GM12878 (cell line): ENCODE measurements at regions not wholly inside any gene's neighbourhood (a gene's known extent, or its start where the extent isn't known, plus 50 kb on each side); places are given as distances from the start of the nearest gene placed in this dataset.

Experiments
- CREM ChIP-seq: IDR thresholded peaks from 2 replicates; pipeline ENCODE4 v1.6.1; 2014; ENCODE audit warnings: antibody characterized with exemption, low read depth
- CTCF ChIP-seq, 3 experiments: IDR thresholded peaks in 2 of 3; conservative IDR thresholded peaks in 1 of 3; 2 replicates each; pipeline ENCODE4 v1.5.1; 2011; ENCODE audit warnings: low read depth in 3 of 3, low read length in 3 of 3, mild to moderate bottlenecking in 3 of 3, control low read depth in 2 of 3, moderate library complexity in 2 of 3, inconsistent platforms in 1 of 3, mixed read lengths in 1 of 3; ENCODE audit not compliant: control insufficient read depth in 2 of 3, insufficient read depth in 1 of 3; ENCODE audit errors: extremely low read depth in 1 of 3
- DPF2 ChIP-seq: fragments of 450-650 bp; IDR thresholded peaks from 2 replicates; pipeline ENCODE4 v1.6.1; 2017; ENCODE audit warnings: mild to moderate bottlenecking
- EZH2 ChIP-seq: IDR thresholded peaks from 2 replicates; pipeline ENCODE4 v1.6.1; 2012; ENCODE audit warnings: low read depth, mild to moderate bottlenecking, control low read depth, inconsistent platforms, low read length, borderline replicate concordance; ENCODE audit not compliant: control insufficient read depth
- FOXK2 ChIP-seq: fragments of 450-650 bp; IDR thresholded peaks from 2 replicates; pipeline ENCODE4 v1.6.1; 2017; ENCODE audit warnings: mild to moderate bottlenecking, moderate library complexity
- POLR2AphosphoS2 ChIP-seq: IDR thresholded peaks from 2 replicates; pipeline ENCODE4 v1.6.1; 2011; ENCODE audit warnings: low read depth, mild to moderate bottlenecking, low read length, improper control_type of control experiment, moderate library complexity
- REST ChIP-seq: IDR thresholded peaks from 2 replicates; pipeline ENCODE4 v1.6.1; 2012; ENCODE audit warnings: mild to moderate bottlenecking, low read depth, low read length
- USF2 ChIP-seq: IDR thresholded peaks from 2 replicates; pipeline ENCODE4 v1.6.1; 2011; ENCODE audit warnings: low read depth, low read length, improper control_type of control experiment, borderline replicate concordance
- ZNF217 ChIP-seq: fragments of 450-650 bp; IDR thresholded peaks from 2 replicates; pipeline ENCODE4 v1.6.1; 2017; ENCODE audit warnings: antibody characterized with exemption, mild to moderate bottlenecking
- ZNF274 ChIP-seq: IDR thresholded peaks from one replicate; pipeline ENCODE4 v1.8.0; 2011; ENCODE audit not compliant: insufficient read length, insufficient read depth
- ZNF687 ChIP-seq: fragments of 450-650 bp; IDR thresholded peaks from 2 replicates; pipeline ENCODE4 v1.6.1; 2017; ENCODE audit warnings: mild to moderate bottlenecking, moderate library complexity

DNA sequence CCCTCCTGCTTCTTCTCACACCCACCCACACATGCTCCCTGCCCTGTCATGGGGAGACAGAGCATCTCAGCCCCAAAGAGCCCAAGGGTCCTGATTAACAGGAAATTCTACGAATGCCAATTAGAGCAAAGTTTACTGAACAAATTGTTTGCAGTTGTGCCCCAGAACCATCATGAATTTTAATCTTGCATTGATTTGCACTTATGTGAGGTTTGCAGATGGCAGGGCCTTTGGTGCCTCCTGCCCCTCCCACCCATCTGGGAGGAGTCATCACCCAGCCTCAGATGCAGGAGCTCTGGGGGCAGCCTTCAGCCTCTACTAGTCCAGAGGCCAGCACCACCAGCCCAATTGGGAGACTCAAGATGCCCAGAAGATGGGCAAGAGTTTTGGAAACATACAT, 80.8 kb downstream of the PCDH1 start:
- TF ChIP-seq EZH2 = no peak
- TF ChIP-seq USF2 = no peak
- TF ChIP-seq DPF2 = no peak
- no peak for TF ChIP-seq POLR2AphosphoS2
- no peak for TF ChIP-seq CREM
- no peak for TF ChIP-seq FOXK2
- TF ChIP-seq ZNF217 = no peak
- no peak for TF ChIP-seq ZNF274
- TF ChIP-seq CTCF (IDR thresholded peaks at IDR 0.05 in 2 of 3, conservative IDR thresholded peaks at IDR 0.05 in 1 of 3; ENCODE audit: control insufficient read depth in 2 of 3, extremely low read depth in 1 of 3, insufficient read depth in 1 of 3, low read depth in 3 of 3, low read length in 3 of 3) = no peak
- TF ChIP-seq ZNF687 = no peak
- TF ChIP-seq REST = no peak
